Tibial nerve (tissue), 3 donors: ENCODE measurements at regions not wholly inside any gene's neighbourhood (a gene's known extent, or its start where the extent isn't known, plus 50 kb on each side); places are given as distances from the start of the nearest gene placed in this dataset.

Source experiments
- CTCF ChIP-seq, 5 experiments: fragments of 200-600 bp in 3 of 5; fragments of 450-650 bp in 2 of 5; sonication (generic) in 3 of 5; IDR thresholded peaks; one replicate each; pipeline ENCODE4 v1.5.1; 2016 to 2019; ENCODE audit warnings: antibody characterized with exemption in 5 of 5, mild to moderate bottlenecking in 3 of 5, moderate library complexity in 2 of 5
- POLR2A ChIP-seq, 2 donors: fragments of 450-650 bp; IDR thresholded peaks; one replicate each; pipeline ENCODE4 v1.6.1; 2017; ENCODE audit warnings: antibody characterized with exemption in 2 of 2, mild to moderate bottlenecking in 2 of 2, moderate library complexity in 2 of 2

- TF ChIP-seq POLR2A (IDR thresholded peaks at IDR 0.05) (no peak), CTCF (IDR thresholded peaks at IDR 0.05) (no peak)
Measured at GRCh38 chr14:83455561-83455960, 1921.9 kb upstream of the SEL1L start.
